Astrocyte (in vitro differentiated cells and primary cell): ENCODE measurements at regions not wholly inside any gene's neighbourhood (a gene's known extent, or its start where the extent isn't known, plus 50 kb on each side); places are given as distances from the start of the nearest gene placed in this dataset.

ENCODE experiments used
- DNase-seq: peaks from one replicate; pipeline ENCODE4 v3.0.0-alpha.2; 2010; ENCODE audit warnings: low read depth
- FAIRE-seq: peaks from 2 replicates; lab custom pipeline; 2011; peaks lifted over from hg19 to GRCh38; lab: Jason Lieb, UNC
- H2AFZ ChIP-seq: 2 replicates; pipeline ENCODE4 v1.6.0; 2012; ENCODE audit warnings: low read depth, low read length, inconsistent platforms
- H3K27ac ChIP-seq: 2 replicates; pipeline ENCODE4 v1.5.1; 2011; ENCODE audit warnings: low read depth, low read length, inconsistent platforms
- H3K27me3 ChIP-seq: 2 replicates; pipeline ENCODE4 v1.6.0; 2011; ENCODE audit warnings: low read length, inconsistent platforms; ENCODE audit not compliant: insufficient read depth
- H3K36me3 ChIP-seq: 2 replicates; pipeline ENCODE4 v1.5.1; 2011; ENCODE audit warnings: low read length, inconsistent platforms; ENCODE audit not compliant: insufficient read depth
- H3K4me1 ChIP-seq: 2 replicates; pipeline ENCODE4 v1.5.1; 2011; ENCODE audit warnings: low read length, inconsistent platforms; ENCODE audit not compliant: insufficient read depth
- H3K4me2 ChIP-seq: 2 replicates; pipeline ENCODE4 v1.6.0; 2012; ENCODE audit warnings: low read length, inconsistent platforms
- H3K4me3 ChIP-seq: 2 replicates; pipeline ENCODE4 v1.5.1; 2011; ENCODE audit warnings: low read depth, mild to moderate bottlenecking, low read length, inconsistent platforms; ENCODE audit not compliant: insufficient read depth
- H3K79me2 ChIP-seq: 2 replicates; pipeline ENCODE4 v1.6.0; 2012; ENCODE audit warnings: mild to moderate bottlenecking, low read length, inconsistent platforms; ENCODE audit not compliant: insufficient read depth
- H3K9ac ChIP-seq: 2 replicates; pipeline ENCODE4 v1.6.0; 2012; ENCODE audit warnings: mild to moderate bottlenecking, low read length, inconsistent platforms
- H3K9me3 ChIP-seq: 2 replicates; pipeline ENCODE4 v1.5.1; 2012; ENCODE audit warnings: low read depth, mild to moderate bottlenecking, low read length, inconsistent platforms; ENCODE audit not compliant: insufficient read depth
- H4K20me1 ChIP-seq: 2 replicates; pipeline ENCODE4 v1.6.0; 2012; ENCODE audit warnings: low read length, inconsistent platforms; ENCODE audit not compliant: insufficient read depth
- H3K27ac Mint-ChIP-seq: one replicate; pipeline ENCODE4 v1.8.0; 2021; ENCODE audit warnings: mild to moderate bottlenecking, mixed read lengths; ENCODE audit not compliant: unreplicated experiment
- H3K27me3 Mint-ChIP-seq: one replicate; pipeline ENCODE4 v1.8.0; 2021; ENCODE audit warnings: low read depth, mixed read lengths; ENCODE audit not compliant: unreplicated experiment
- H3K36me3 Mint-ChIP-seq: one replicate; pipeline ENCODE4 v1.8.0; 2021; ENCODE audit warnings: low read depth, mixed read lengths; ENCODE audit not compliant: unreplicated experiment
- H3K4me1 Mint-ChIP-seq: one replicate; pipeline ENCODE4 v1.8.0; 2021; ENCODE audit warnings: low read depth, mixed read lengths; ENCODE audit not compliant: unreplicated experiment
- H3K4me3 Mint-ChIP-seq: one replicate; pipeline ENCODE4 v1.8.0; 2021; ENCODE audit warnings: mild to moderate bottlenecking, moderate library complexity, mixed read lengths; ENCODE audit not compliant: unreplicated experiment
- H3K9me3 Mint-ChIP-seq: one replicate; pipeline ENCODE4 v1.8.0; 2021; ENCODE audit warnings: mild to moderate bottlenecking, mixed read lengths; ENCODE audit not compliant: unreplicated experiment
- CTCF ChIP-seq: IDR thresholded peaks from 2 replicates; pipeline ENCODE4 v1.5.1; 2011; ENCODE audit warnings: low read depth, mild to moderate bottlenecking, inconsistent platforms, low read length, moderate library complexity; ENCODE audit not compliant: insufficient read depth
- EZH2 ChIP-seq: IDR thresholded peaks from 2 replicates; pipeline ENCODE4 v1.6.1; 2012; ENCODE audit warnings: mild to moderate bottlenecking, low read length, inconsistent platforms; ENCODE audit not compliant: insufficient read depth

GRCh38 chr9:38119560-38120236, 50.7 kb upstream of the SHB start:
- Histone ChIP-seq H2AFZ (no peak overlapping the region), H3K9me3 (no peaks in the 10 kb centered on the region), H3K27me3 (peaks cover 24% of the 10 kb centered on the region), H4K20me1 (no peaks in the 10 kb centered on the region), H3K4me1 (no peaks in the 10 kb centered on the region), H3K4me2 (no peak overlapping the region), H3K79me2 (no peaks in the 10 kb centered on the region), H3K4me3 (no peak overlapping the region), H3K27ac (no peak overlapping the region), H3K36me3 (no peaks in the 10 kb centered on the region), H3K9ac (no peak overlapping the region)
- Mint-ChIP-seq H3K4me1 (no peaks in the 10 kb centered on the region), H3K36me3 (no peaks in the 10 kb centered on the region), H3K9me3 (no peaks in the 10 kb centered on the region), H3K27me3 (peaks cover 41% of the 10 kb centered on the region), H3K4me3 (no peak overlapping the region), H3K27ac (no peak overlapping the region)
- no peak for DNase-seq
- no peak for TF ChIP-seq CTCF
- no peak for TF ChIP-seq EZH2
- no peak for FAIRE-seq

GRCh38 chr9:38118862-38119438, 49.9 kb upstream of the SHB start:
- no peaks in the 10 kb centered on the region for H4K20me1 ChIP-seq
- H3K27ac ChIP-seq: no peak overlapping the region
- H3K36me3 ChIP-seq: no peaks in the 10 kb centered on the region
- Mint-ChIP-seq H3K27me3 (peaks cover 40% of the 10 kb centered on the region), H3K4me1 (no peaks in the 10 kb centered on the region), H3K27ac (no peak overlapping the region), H3K4me3 (no peak overlapping the region), H3K9me3 (no peaks in the 10 kb centered on the region), H3K36me3 (no peaks in the 10 kb centered on the region)
- FAIRE-seq (no peak), DNase-seq (no peak)
- peaks cover 21% of the 10 kb centered on the region for H3K27me3 ChIP-seq
- no peak overlapping the region for H3K4me3 ChIP-seq
- H2AFZ ChIP-seq: no peak overlapping the region
- TF ChIP-seq CTCF (no peak), EZH2 (no peak)
- no peaks in the 10 kb centered on the region for H3K79me2 ChIP-seq
- H3K4me2 ChIP-seq: no peak overlapping the region
- H3K9ac ChIP-seq: no peak overlapping the region
- H3K4me1 ChIP-seq: no peaks in the 10 kb centered on the region
- H3K9me3 ChIP-seq: no peaks in the 10 kb centered on the region
